GM21390 (cell line): ENCODE measurements at regions not wholly inside any gene's neighbourhood (a gene's known extent, or its start where the extent isn't known, plus 50 kb on each side); places are given as distances from the start of the nearest gene placed in this dataset.
"Not testable (repeated sequence)": the region's sequence is repeated elsewhere in the genome, so short reads cannot be mapped to it uniquely, and the experiment has no call there.

Experiments
- ATAC-seq: cut with Tn5 transposase; IDR thresholded peaks from one replicate; pipeline ENCODE4 v1.9.1; 2021; ENCODE audit not compliant: unreplicated experiment

DNA sequence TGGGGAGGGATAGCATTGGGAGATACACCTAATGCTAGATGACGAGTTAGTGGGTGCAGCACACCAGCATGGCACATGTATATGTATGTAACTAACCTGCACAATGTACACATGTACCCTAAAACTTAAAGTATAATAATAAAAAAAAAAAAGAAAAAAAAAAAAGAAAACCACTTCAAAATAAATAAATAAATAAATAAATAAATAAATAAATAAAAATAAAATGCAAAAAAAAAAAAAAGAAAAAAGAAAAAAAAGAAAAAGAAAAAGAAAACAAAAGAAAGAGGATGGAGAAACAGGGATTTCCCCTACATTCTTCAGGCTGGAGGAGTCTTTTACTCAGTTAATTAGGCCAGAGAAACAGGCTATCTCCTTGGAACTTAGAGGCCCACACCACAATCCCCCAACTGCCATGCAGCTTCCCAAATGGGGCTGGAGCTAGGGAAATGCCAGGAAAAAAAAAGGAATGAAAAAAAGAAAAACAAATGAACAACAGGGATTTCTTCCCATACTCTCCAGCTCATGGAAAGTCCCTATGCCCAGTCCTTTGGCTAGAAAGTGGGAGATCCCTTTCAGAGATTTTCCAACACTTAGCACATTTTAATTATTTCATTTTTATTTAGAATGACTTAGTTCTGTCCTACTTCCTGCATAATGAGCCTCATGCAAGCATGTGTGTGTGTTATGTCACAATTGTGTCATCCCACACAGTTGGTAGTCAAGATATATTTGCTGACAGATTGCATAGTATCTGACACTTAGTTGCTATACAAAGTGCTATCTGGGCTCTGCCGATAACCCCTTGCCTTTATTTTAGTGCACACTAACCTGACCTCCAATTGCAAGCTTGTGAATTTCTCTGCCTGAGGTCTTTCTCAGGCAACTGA, 486.4 kb downstream of the PLPP3 start:
- ATAC-seq = no peak

GRCh38 chr1:56089826-56090225, 489.5 kb downstream of the PLPP3 start:
- not testable (repeated sequence) for ATAC-seq

GRCh38 chr1:56084246-56084645, 495.1 kb downstream of the PLPP3 start:
- no peak for ATAC-seq

- no peak for ATAC-seq
Measured at GRCh38 chr1:56081736-56082135, 497.6 kb downstream of the PLPP3 start.

DNA sequence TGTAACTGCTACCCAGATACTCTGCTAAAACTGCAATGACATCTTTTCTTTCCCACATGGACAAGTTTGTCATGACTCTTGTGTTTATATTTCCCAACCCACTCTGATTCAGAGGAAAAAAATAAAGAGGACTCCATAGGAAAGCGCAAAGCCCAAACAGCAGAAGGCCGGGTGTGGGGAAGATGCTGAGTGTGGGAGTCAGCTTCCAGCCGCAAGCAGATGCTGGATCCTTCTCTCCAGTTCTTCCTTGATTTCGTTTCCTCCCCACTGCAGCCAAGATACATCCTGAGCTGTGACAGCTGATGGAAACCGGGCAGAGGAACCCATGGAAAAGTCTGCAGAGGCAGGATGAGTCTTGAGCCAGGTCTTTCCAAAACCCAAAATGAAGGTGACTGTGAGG, 498.2 kb downstream of the PLPP3 start:
- no peak for ATAC-seq

DNA sequence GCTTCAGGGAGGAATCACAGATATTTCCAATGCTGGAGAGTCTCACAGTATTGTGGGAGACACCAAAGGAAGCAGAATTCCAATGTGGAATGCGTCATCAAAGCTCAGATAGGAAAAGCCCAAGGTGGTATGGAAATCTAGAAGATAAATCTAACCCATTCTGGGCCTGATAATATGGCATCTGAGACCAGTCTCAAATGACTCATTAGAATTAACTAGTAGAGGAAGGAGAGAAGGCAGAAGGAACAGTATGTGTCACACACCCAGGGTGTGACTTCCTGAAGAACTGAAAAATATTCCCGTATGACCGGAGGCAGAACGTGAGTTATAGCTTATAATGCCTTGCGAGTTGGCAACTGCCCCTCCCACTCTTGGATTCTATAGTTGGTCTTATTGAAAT, 499.2 kb downstream of the PLPP3 start:
- no peak for ATAC-seq

DNA sequence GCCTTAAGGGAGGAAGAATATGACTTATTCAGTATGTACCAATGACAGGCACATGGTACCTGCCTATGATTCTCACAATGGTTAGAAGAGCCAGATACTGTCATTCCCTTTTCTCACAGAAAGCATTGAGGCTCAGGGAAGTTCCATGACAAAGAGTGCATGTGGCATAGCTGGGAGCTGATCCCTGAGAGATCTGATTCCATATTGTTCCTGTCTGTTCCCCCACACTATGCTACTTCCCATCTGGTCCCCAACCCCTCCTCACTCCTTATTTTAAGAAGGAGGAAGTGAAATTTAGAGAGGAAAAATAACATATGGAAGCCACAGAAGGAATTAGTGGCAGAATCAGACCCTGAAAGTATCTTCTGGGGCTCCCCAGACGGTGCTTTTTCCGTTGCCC, 500.0 kb downstream of the PLPP3 start:
- ATAC-seq = no peak

- ATAC-seq = no peak
Measured at GRCh38 chr1:56077206-56077605, 502.2 kb downstream of the PLPP3 start.

DNA sequence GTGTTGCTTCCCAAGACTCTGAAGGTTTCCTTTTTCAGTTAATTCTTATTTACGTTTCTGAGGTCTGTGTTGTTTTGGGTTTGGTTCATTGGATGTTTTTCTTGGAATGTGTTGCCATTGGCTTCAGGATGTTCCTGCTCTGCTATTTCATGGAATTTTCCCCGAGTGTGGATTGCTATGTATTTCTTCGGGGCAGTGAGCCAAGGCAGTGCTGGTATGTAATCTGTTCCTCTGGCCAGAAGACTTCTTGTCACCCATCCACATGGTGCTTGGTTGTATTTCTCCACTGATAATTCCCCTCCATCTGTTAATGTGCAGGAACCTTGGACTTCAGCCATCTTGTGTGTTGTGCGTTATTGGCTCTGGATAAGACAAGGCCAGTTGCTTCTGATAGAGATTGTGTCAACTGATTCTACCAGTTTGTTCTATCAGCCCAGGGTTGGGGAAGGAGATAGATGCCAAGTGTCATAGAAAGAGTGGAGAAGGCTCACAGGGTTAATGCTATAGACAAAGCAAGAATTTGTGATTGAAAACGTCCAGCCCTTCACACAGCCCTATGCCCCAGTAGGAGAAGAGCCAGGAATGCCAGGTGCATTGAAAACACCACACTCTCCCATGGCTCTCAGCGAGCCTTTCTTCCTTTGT, 505.2 kb downstream of the PLPP3 start:
- no peak for ATAC-seq

- no peak for ATAC-seq
Measured at GRCh38 chr1:56073614-56074006, 505.8 kb downstream of the PLPP3 start.

DNA sequence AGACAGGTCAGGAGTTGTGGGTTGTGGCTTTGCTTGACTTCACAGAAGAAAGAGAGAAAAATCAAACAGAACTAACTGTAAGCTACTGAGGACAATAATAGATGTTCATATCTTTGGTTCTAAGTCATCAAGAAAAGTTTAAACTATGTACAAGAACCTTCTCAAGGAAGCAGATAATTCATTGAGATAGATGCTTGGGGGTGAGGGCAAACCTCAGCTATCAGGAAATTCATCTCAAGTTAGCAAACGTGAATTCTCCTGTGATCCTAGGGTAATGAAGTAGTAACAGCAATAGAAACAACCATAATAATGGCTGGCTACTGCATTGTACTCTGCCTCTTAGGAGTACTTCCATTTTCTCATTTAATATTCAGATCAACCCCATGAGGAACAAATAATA, 506.2 kb downstream of the PLPP3 start:
- no peak for ATAC-seq

DNA sequence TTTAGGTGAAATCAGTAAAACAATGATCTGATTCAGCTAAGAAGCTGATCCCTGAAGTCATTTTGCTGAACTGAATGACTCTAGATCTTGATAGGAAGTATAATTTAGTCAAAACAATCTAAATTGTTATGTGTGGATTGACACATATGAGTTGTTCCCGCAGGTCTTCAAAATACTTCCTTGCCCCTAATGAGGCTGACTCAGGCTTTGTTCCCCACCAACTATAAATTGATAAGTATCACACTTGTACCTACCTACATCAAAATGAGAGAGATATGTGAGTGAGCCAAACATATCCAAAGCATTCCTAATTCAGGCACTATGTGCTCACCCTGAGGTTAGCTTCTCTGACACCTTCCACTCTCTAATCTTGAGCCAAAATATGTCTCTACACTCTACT, 507.1 kb downstream of the PLPP3 start:
- ATAC-seq = no peak

GRCh38 chr1:56071351-56071750, 508.0 kb downstream of the PLPP3 start:
- no peak for ATAC-seq

- ATAC-seq = no peak
Measured at GRCh38 chr1:56070601-56071000, 508.8 kb downstream of the PLPP3 start.

GRCh38 chr1:56069824-56070223, 509.5 kb downstream of the PLPP3 start:
- no peak for ATAC-seq

DNA sequence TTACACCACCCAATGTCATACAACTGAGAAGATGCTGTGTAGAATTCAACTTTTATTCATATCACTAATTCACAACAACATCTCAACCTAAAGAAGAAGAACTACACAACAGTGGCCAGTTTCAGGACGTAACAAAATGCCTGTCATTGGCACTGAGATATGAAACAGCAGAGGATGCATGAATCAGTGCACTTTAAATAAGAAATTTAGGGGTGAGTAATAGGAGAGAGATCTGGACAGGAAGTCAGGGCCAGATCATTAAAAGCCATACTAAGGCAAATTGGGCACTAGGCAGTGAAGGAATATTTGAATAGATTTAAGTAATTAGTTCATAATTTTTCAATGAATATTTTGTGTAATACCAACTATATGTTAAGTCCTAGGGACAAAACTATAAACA, 510.5 kb downstream of the PLPP3 start:
- no peak for ATAC-seq

DNA sequence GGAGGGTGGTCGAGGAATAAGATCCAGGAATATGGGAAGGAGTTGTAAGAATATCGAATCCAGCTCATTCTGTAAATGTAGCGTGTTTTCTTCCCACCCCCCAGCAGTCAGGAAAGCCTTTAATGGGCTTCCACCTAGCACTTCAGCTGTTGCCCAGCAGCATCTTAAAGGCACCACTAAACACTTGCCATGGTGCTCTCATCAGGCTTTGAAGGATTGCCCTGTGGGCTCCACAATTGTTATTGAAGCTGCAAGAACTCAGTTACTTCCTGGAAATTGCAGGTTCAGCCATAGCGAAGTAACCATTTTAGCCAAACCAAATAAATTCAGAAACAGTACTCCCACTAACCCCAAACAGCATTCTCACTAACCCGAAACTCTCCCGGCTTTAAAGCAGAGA, 511.2 kb downstream of the PLPP3 start:
- ATAC-seq = no peak

GRCh38 chr1:56065729-56066128, 513.6 kb downstream of the PLPP3 start:
- no peak for ATAC-seq

DNA sequence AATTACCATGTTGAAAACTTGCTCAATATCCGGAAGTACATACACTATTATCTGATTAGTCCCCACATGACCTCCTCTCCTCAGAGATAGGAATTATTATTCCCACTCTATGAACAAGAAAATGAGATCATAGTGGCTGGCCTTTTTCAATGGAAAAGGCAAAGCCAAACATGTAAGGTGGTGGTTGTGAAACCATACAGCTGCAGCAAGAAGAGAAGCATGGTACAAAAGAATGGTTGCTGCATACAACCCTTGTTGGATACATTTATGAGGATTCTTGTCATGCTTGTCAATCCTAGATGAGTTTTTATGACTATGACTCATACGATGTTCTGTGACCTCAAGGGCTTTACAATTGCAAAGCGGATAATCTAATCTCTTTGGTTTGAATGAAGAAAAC, 514.7 kb downstream of the PLPP3 start:
- ATAC-seq = no peak

DNA sequence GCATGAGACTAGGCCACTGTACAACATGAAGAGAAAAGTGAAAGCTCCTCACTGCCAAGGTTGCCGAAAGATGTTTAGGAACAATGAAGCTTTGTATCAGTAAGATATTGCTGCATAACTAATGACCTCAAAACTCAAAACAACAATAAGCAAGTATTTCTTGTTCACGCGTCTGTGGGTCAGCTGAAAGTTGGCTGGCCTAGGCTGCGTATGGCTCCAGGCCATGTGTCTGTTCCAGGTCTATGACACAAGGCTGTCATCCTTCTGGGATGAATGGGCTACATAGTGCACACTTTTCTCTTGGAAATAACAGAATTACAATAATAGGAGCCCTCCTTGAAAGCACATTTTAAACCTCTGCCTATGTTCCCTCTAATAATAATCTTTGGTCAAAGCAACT, 515.9 kb downstream of the PLPP3 start:
- ATAC-seq = no peak

DNA sequence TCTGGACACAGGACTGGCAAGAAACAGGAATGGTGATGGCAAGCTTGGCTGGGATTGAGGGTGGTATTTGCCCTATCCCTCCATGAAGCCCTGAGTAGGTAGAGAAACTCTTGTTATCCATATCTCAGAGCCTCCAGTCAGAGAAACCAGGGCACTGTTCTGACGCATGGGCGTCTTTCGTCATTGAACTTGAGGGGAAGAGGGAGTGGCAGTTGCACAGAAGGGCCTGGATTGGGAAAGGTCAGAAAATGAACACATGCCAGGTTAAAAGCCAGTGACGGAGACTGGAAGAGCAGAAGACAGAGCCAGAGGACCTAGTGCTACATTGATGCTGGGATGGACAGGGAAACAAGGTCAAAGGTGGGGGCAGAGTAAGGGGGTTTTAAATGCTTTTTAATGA, 516.7 kb downstream of the PLPP3 start:
- no peak for ATAC-seq

- ATAC-seq = no peak
Measured at GRCh38 chr1:56061824-56062223, 517.5 kb downstream of the PLPP3 start.

- ATAC-seq = no peak
Measured at GRCh38 chr1:56060906-56061305, 518.5 kb downstream of the PLPP3 start.
